ENCODE measurements at regions not wholly inside any gene's neighbourhood (a gene's known extent, or its start where the extent isn't known, plus 50 kb on each side); places are given as distances from the start of the nearest gene placed in this dataset.

DNA sequence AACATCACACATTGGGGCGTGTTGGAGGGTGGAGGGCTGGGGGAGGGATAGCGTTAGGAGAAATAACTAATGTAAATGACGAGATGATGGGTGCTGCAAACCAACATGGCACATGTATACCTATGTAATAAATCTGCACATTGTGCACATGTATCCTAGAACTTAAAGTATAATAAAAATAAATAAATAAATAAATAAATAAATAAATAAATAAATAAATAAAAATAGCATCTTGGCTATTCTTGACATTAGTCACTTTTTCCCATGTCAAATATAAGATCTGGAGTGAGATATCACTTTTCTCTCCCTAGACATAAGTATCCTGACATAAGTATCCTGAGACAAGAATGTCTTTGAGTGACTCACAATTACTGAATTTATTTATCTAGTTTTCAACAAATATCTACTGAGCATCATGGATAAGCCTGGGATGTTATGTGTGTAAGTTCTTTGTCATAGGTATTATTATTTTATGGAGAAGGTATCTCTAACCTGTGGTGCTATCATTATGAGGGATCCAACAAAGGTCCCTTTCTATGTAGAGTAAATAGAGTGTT lies 691.3 kb downstream of the SORCS1 start:
- ATAC-seq, result no peak
- no peaks in the 10 kb centered on the region for H3K36me3 Mint-ChIP-seq
- peaks cover 13% of the 10 kb centered on the region for H3K9me3 Mint-ChIP-seq
- TF ChIP-seq, protein P1, sequence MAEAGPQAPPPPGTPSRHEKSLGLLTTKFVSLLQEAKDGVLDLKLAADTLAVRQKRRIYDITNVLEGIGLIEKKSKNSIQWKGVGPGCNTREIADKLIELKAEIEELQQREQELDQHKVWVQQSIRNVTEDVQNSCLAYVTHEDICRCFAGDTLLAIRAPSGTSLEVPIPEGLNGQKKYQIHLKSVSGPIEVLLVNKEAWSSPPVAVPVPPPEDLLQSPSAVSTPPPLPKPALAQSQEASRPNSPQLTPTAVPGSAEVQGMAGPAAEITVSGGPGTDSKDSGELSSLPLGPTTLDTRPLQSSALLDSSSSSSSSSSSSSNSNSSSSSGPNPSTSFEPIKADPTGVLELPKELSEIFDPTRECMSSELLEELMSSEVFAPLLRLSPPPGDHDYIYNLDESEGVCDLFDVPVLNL (CRISPR knock-in tag; IDR thresholded peaks at IDR 0.05; ENCODE audit: borderline replicate concordance, low read depth), result no peak
- TF ChIP-seq USF1 (CRISPR knock-in tag; IDR thresholded peaks at IDR 0.05), result no peak
- TF ChIP-seq CBFB (CRISPR knock-in tag; IDR thresholded peaks at IDR 0.05; ENCODE audit: low read depth), result no peak
- TF ChIP-seq PRDM15 (CRISPR knock-in tag; IDR thresholded peaks at IDR 0.05), result no peak
- TF ChIP-seq SOX15 (CRISPR knock-in tag; IDR thresholded peaks at IDR 0.05), result no peak
- no peak for TF ChIP-seq CTCF (IDR thresholded peaks at IDR 0.05)
- no peak for TF ChIP-seq NR3C1 (CRISPR knock-in tag; conservative IDR thresholded peaks at IDR 0.05; ENCODE audit: low read depth)
- TF ChIP-seq ESRRA (CRISPR knock-in tag; IDR thresholded peaks at IDR 0.05; ENCODE audit: borderline replicate concordance), result no peak
- TF ChIP-seq GABPB1 (CRISPR knock-in tag; IDR thresholded peaks at IDR 0.05), result no peak
- no peak for TF ChIP-seq SMAD4 (CRISPR knock-in tag; IDR thresholded peaks at IDR 0.05)
- TF ChIP-seq, protein P2, sequence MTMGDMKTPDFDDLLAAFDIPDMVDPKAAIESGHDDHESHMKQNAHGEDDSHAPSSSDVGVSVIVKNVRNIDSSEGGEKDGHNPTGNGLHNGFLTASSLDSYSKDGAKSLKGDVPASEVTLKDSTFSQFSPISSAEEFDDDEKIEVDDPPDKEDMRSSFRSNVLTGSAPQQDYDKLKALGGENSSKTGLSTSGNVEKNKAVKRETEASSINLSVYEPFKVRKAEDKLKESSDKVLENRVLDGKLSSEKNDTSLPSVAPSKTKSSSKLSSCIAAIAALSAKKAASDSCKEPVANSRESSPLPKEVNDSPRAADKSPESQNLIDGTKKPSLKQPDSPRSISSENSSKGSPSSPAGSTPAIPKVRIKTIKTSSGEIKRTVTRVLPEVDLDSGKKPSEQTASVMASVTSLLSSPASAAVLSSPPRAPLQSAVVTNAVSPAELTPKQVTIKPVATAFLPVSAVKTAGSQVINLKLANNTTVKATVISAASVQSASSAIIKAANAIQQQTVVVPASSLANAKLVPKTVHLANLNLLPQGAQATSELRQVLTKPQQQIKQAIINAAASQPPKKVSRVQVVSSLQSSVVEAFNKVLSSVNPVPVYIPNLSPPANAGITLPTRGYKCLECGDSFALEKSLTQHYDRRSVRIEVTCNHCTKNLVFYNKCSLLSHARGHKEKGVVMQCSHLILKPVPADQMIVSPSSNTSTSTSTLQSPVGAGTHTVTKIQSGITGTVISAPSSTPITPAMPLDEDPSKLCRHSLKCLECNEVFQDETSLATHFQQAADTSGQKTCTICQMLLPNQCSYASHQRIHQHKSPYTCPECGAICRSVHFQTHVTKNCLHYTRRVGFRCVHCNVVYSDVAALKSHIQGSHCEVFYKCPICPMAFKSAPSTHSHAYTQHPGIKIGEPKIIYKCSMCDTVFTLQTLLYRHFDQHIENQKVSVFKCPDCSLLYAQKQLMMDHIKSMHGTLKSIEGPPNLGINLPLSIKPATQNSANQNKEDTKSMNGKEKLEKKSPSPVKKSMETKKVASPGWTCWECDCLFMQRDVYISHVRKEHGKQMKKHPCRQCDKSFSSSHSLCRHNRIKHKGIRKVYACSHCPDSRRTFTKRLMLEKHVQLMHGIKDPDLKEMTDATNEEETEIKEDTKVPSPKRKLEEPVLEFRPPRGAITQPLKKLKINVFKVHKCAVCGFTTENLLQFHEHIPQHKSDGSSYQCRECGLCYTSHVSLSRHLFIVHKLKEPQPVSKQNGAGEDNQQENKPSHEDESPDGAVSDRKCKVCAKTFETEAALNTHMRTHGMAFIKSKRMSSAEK (CRISPR knock-in tag; IDR thresholded peaks at IDR 0.05; ENCODE audit: borderline replicate concordance), result no peak
- no peak for TF ChIP-seq GTF2I (CRISPR knock-in tag; conservative IDR thresholded peaks at IDR 0.05)
- TF ChIP-seq ZNF317 (CRISPR knock-in tag; IDR thresholded peaks at IDR 0.05; ENCODE audit: borderline replicate concordance, low read depth), result no peak
- no peak for TF ChIP-seq ZNF138 (CRISPR knock-in tag; conservative IDR thresholded peaks at IDR 0.05)
- TF ChIP-seq CREM (CRISPR knock-in tag; IDR thresholded peaks at IDR 0.05), result no peak
- TF ChIP-seq MXD4 (CRISPR knock-in tag; IDR thresholded peaks at IDR 0.05; ENCODE audit: borderline replicate concordance), result no peak
- TF ChIP-seq ELF4 (CRISPR knock-in tag; IDR thresholded peaks at IDR 0.05; ENCODE audit: low read depth), result no peak
- CTCF ChIA-PET, result no interaction called here
- H3K27me3 Mint-ChIP-seq (ENCODE audit: low read depth), result peaks cover 4% of the 10 kb centered on the region
- H3K27ac Mint-ChIP-seq, result no peak overlapping the region
- no peaks in the 10 kb centered on the region for H3K4me1 Mint-ChIP-seq
- POLR2A ChIA-PET, result no interaction called here
- no peak overlapping the region for H3K4me3 Mint-ChIP-seq
- DNase-seq (ENCODE audit: low spot score), result no peak
